Ishikawa (cell line): ENCODE measurements at regions not wholly inside any gene's neighbourhood (a gene's known extent, or its start where the extent isn't known, plus 50 kb on each side); places are given as distances from the start of the nearest gene placed in this dataset.

ENCODE experiments used
- EGR1 ChIP-seq: IDR thresholded peaks from 2 replicates; pipeline ENCODE4 v1.6.1; 2012
- EP300 ChIP-seq: IDR thresholded peaks from 2 replicates; pipeline ENCODE4 v1.6.1; 2012; ENCODE audit warnings: borderline replicate concordance

DNA sequence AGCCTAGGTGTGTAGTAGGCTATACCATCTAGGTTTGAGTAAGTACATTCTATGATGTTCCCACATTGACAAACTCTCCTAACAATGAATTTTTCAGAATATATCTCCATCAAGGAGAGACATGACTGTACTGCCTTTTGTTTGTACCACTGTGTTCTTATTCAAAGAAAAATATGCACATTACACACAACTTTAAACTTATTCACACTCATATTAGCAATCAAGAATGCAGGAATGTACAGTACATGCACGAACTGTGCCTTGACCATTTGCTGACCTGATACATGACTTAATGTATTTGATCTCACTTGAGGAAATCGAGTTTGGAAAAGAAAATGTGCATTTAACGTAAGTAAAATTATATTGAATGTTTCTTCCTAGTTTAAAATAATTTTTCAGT is 525.1 kb upstream of the AGA start:
- TF ChIP-seq EGR1 (no peak), EP300 (no peak)
